CD4-positive, alpha-beta T cell (primary cell): ENCODE measurements at regions not wholly inside any gene's neighbourhood (a gene's known extent, or its start where the extent isn't known, plus 50 kb on each side); places are given as distances from the start of the nearest gene placed in this dataset.

Source experiments
- ATAC-seq: fragments of 200-7000 bp; cut with Tn5 transposase; one replicate; pipeline ENCODE4 v1.10.0; 2022; ENCODE audit warnings: mild to moderate bottlenecking; ENCODE audit not compliant: poor library complexity
- CTCF ChIA-PET: fragments of 350-600 bp; sonication (Branson Sonifier 250); formaldehyde crosslinking; loops from one replicate; lab custom pipeline; 2021; ENCODE audit warnings: antibody characterized with exemption, inconsistent platforms; lab: Charles Lee
- POLR2A ChIA-PET: fragments of 350-600 bp; sonication (Branson Sonifier 250); formaldehyde crosslinking; loops from one replicate; lab custom pipeline; 2021; ENCODE audit warnings: antibody characterized with exemption, inconsistent platforms; lab: Charles Lee
- DNase-seq, 14 experiments: peaks; one replicate each; pipeline ENCODE4 v3.0.0-alpha.2; 2013 to 2020; ENCODE audit warnings: mixed read lengths in 2 of 14
- H3K27ac ChIP-seq, 2 donors: one replicate each; pipeline versions ENCODE4 v1.5.1 to v1.7.0; 2013; ENCODE audit warnings: low read length in 2 of 2, low read depth in 1 of 2, mild to moderate bottlenecking in 1 of 2
- H3K27me3 ChIP-seq, 2 experiments: 1 replicate in 1 of 2; 2 replicates in 1 of 2; pipeline versions ENCODE4 v1.6.1 to v1.7.0; 2013; ENCODE audit warnings: low read length in 2 of 2, control low read depth in 1 of 2, mild to moderate bottlenecking in 1 of 2, moderate library complexity in 1 of 2; ENCODE audit not compliant: insufficient read depth in 2 of 2, control insufficient read depth in 1 of 2
- H3K36me3 ChIP-seq: one replicate; pipeline ENCODE4 v1.6.1; 2013; ENCODE audit warnings: low read length, control low read depth; ENCODE audit not compliant: insufficient read depth
- H3K4me1 ChIP-seq: one replicate; pipeline ENCODE4 v1.6.1; 2013; ENCODE audit warnings: low read length, control low read depth; ENCODE audit not compliant: insufficient read depth
- H3K4me3 ChIP-seq: one replicate; pipeline ENCODE4 v1.5.1; 2013; ENCODE audit warnings: mild to moderate bottlenecking, low read length, moderate library complexity
- H3K9me3 ChIP-seq, 2 experiments: 1 replicate in 1 of 2; 2 replicates in 1 of 2; pipeline versions ENCODE4 v1.6.1 to v1.7.0; 2013; ENCODE audit warnings: low read length in 2 of 2, mild to moderate bottlenecking in 2 of 2, control low read depth in 1 of 2, moderate library complexity in 1 of 2; ENCODE audit not compliant: control insufficient read depth in 1 of 2, insufficient read depth in 1 of 2
- H3K27ac Mint-ChIP-seq: one replicate; pipeline ENCODE4 v1.8.0; 2020; ENCODE audit warnings: mixed read lengths
- H3K27me3 Mint-ChIP-seq: one replicate; pipeline ENCODE4 v1.8.0; 2021; ENCODE audit warnings: mixed read lengths
- H3K36me3 Mint-ChIP-seq: one replicate; pipeline ENCODE4 v1.8.0; 2021; ENCODE audit warnings: low read depth, mixed read lengths
- H3K4me1 Mint-ChIP-seq: one replicate; pipeline ENCODE4 v1.8.0; 2021; ENCODE audit warnings: low read depth, mixed read lengths
- H3K4me3 Mint-ChIP-seq: one replicate; pipeline ENCODE4 v1.8.0; 2020; ENCODE audit warnings: mild to moderate bottlenecking, mixed read lengths
- H3K9me3 Mint-ChIP-seq: one replicate; pipeline ENCODE4 v1.8.0; 2020; ENCODE audit warnings: mixed read lengths
- intact Hi-C, 2 experiments: fragments of 100-400 bp; cut with DNase I in 1 of 2; cut with micrococcal nuclease in 1 of 2; formaldehyde crosslinking; loops; one replicate each; pipeline versions ENCODE4 v1.15.1 to v1.9.0; 2023 to 2025; cut with DNase I, micrococcal nuclease
- TF ChIP-seq, protein P1 (sequence below): fragments of 200-600 bp; IDR thresholded peaks from one replicate; pipeline ENCODE4 v1.8.0; 2022; ENCODE audit warnings: antibody characterized with exemption, mild to moderate bottlenecking

DNA sequence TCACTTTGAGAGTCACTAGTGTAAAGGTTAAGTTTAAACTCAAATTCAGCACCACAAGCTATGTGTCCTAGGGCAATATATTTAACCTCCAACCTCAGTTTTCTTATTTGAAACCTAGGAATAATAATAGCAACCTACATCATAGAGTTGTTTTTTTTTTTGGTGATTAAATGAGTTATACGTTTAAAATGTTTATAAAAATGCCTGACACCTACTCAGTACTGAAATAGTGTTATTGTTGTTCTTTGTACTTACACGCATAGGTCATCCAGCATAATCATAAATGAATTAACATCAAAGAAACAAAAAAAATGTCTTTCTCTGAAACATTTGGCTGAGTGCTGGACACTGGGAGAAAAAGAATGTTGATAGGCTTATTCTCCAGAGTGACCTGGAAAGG, 266.8 kb upstream of the PRMT6 start:
- intact Hi-C loops: no loop called here
- Mint-ChIP-seq H3K27ac (no peak overlapping the region), H3K27me3 (no peaks in the 10 kb centered on the region), H3K9me3 (peaks cover 3% of the 10 kb centered on the region), H3K4me1 (no peaks in the 10 kb centered on the region), H3K36me3 (no peaks in the 10 kb centered on the region), H3K4me3 (no peak overlapping the region)
- no peak overlapping the region for H3K4me3 ChIP-seq
- DNase-seq (no peak), ATAC-seq (no peak)
- H3K27me3 ChIP-seq: no peaks in the 10 kb centered on the region
- no peaks in the 10 kb centered on the region for H3K9me3 ChIP-seq
- no peaks in the 10 kb centered on the region for H3K36me3 ChIP-seq
- TF ChIP-seq, protein P1, sequence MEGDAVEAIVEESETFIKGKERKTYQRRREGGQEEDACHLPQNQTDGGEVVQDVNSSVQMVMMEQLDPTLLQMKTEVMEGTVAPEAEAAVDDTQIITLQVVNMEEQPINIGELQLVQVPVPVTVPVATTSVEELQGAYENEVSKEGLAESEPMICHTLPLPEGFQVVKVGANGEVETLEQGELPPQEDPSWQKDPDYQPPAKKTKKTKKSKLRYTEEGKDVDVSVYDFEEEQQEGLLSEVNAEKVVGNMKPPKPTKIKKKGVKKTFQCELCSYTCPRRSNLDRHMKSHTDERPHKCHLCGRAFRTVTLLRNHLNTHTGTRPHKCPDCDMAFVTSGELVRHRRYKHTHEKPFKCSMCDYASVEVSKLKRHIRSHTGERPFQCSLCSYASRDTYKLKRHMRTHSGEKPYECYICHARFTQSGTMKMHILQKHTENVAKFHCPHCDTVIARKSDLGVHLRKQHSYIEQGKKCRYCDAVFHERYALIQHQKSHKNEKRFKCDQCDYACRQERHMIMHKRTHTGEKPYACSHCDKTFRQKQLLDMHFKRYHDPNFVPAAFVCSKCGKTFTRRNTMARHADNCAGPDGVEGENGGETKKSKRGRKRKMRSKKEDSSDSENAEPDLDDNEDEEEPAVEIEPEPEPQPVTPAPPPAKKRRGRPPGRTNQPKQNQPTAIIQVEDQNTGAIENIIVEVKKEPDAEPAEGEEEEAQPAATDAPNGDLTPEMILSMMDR: no peak
- ChIA-PET CTCF (no interaction called here), POLR2A (no interaction called here)
- H3K27ac ChIP-seq: no peak overlapping the region
- H3K4me1 ChIP-seq: no peaks in the 10 kb centered on the region

DNA sequence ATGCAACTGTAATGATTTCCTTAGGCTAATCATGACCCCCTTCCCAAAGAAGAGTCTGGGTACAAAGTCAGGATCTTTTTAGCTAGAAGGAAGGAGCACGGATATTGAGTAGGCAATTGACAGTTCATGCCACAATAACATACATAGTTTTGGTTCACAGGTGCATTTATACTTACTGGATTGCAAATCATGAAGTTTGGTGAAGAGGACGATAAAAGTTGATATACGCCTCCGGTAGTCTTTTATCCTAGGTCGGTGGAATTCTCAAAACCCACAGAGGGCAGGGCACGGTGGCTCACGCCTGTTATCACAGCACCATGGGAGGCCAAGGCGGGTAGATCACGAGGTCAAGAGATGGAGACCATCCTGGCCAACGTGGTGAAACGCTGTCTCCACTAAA, 265.4 kb upstream of the PRMT6 start:
- no peaks in the 10 kb centered on the region for H3K27me3 ChIP-seq
- no peaks in the 10 kb centered on the region for H3K36me3 ChIP-seq
- Mint-ChIP-seq H3K9me3 (peaks cover 3% of the 10 kb centered on the region), H3K27me3 (no peaks in the 10 kb centered on the region), H3K36me3 (no peaks in the 10 kb centered on the region), H3K4me1 (no peaks in the 10 kb centered on the region), H3K27ac (no peak overlapping the region), H3K4me3 (no peak overlapping the region)
- no peak overlapping the region for H3K27ac ChIP-seq
- TF ChIP-seq, protein P1: no peak
- no peak overlapping the region for H3K4me3 ChIP-seq
- no peaks in the 10 kb centered on the region for H3K4me1 ChIP-seq
- CTCF ChIA-PET: no interaction called here
- DNase-seq (no peak), ATAC-seq (no peak)
- intact Hi-C loops: no loop called here
- POLR2A ChIA-PET: no interaction called here
- H3K9me3 ChIP-seq: no peaks in the 10 kb centered on the region

DNA sequence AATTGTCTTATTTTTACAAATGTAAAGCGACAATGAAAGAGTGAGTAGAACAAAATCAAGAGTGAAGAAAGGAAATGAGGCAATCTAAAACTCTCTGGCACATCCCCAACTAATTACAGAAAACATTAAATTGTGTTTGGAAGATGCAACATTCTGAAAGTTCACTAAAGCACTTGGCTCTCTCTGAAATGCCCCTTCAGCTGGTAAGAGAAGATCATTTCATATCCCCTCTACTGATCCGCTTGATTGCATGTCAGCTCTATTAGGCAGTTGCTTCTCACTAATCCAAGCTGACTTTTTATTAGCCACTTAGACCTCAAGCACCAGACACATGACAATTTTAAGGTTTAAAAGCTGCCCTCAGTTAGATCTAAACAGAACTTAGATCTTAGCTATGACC, 262.8 kb upstream of the PRMT6 start:
- ChIA-PET POLR2A (no interaction called here), CTCF (no interaction called here)
- H3K9me3 ChIP-seq: peaks cover 0 to 4% of the 10 kb centered on the region in 2 experiments
- ATAC-seq (no peak), DNase-seq (no peak)
- peaks cover 4% of the 10 kb centered on the region for H3K9me3 Mint-ChIP-seq
- no peaks in the 10 kb centered on the region for H3K36me3 Mint-ChIP-seq
- no peaks in the 10 kb centered on the region for H3K36me3 ChIP-seq
- no peaks in the 10 kb centered on the region for H3K27me3 ChIP-seq
- no peaks in the 10 kb centered on the region for H3K4me1 Mint-ChIP-seq
- no peak overlapping the region for H3K4me3 Mint-ChIP-seq
- H3K27ac Mint-ChIP-seq: no peak overlapping the region
- TF ChIP-seq, protein P1: no peak
- H3K4me1 ChIP-seq: no peaks in the 10 kb centered on the region
- H3K4me3 ChIP-seq: no peak overlapping the region
- intact Hi-C loops: no loop called here
- H3K27me3 Mint-ChIP-seq: no peaks in the 10 kb centered on the region
- no peak overlapping the region for H3K27ac ChIP-seq
